CD4-positive, alpha-beta T cell treated with Interleukin-1 beta for 1 hour (primary cell): ENCODE measurements at regions not wholly inside any gene's neighbourhood (a gene's known extent, or its start where the extent isn't known, plus 50 kb on each side); places are given as distances from the start of the nearest gene placed in this dataset.

Experiments
- DNase-seq, 2 donors: peaks; one replicate each; pipeline ENCODE4 v3.0.0-alpha.2; 2020 to 2022

- DNase-seq: no peak
These were observed 92.1 kb upstream of the FAM3C start for GRCh38 chr7:121488111-121488650.

GRCh38 chr7:121486590-121486989 lies 90.5 kb upstream of the FAM3C start:
- no peak for DNase-seq

DNA sequence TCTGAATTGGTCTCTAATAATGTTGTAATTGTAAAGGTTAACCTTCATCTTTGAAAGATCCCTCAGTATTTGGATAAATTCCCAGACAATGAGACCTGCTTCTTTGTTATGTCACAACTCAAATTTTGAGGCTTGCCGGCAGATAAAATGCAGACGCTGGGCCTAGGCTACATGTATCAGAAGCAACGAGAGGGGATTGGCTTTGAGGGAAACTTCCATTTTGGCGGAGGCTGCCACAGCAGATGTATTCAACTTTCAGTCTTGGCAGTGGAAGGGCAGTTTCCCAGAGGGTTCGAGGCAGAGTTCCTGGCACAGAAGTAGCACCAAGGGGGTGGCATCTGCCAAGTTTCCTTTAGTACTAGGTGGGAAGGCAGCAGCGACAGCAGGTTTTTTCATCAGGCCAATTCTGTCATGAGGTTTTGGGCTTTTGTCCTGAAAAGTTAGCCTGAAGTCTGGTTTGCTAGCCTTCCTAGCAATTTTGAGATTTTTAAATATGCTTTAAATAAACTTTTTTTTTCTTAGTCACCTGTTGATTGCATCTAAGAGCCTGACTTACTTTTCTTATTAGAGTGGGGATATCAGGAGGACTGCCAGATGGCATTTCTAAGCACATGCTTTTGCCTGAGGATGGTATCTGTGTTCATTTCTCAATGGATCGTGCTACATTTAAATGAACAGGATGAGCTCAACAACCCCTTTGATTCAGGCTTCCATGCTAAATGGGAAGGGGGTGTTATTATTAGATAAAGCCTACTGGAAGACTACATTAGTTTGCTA lies 89.5 kb upstream of the FAM3C start:
- DNase-seq: no peak

DNA sequence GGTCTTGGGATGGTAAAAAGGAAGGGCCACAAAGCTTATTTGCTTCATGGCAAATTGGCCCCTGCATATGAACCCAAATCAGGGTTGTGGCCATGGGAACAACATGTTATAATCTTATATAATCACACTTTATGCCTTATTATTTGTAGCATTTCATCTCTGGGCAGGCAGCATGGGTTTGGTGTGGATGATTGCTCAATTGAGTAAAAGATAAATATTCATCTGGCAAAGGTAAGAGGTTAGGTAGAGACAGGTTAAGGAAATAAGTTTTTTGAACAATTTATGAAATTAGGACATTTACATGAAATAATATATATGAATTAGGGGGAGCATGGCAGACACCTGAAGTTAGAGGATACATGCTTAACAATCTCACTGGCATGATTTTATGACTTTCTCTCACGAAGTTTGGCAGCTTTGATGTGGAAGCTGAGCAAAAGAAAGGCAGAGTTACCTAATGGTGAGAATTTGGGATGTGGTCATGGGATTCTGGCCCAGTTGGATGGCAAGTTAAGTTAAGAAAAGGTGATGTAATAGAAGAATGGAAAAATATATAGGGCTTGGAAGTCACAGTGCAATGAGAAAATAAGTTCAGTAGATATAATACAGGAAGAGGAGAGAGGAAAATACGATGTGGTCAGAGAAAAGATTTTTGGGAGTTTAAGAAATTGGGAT lies 88.1 kb upstream of the FAM3C start:
- no peak for DNase-seq

DNA sequence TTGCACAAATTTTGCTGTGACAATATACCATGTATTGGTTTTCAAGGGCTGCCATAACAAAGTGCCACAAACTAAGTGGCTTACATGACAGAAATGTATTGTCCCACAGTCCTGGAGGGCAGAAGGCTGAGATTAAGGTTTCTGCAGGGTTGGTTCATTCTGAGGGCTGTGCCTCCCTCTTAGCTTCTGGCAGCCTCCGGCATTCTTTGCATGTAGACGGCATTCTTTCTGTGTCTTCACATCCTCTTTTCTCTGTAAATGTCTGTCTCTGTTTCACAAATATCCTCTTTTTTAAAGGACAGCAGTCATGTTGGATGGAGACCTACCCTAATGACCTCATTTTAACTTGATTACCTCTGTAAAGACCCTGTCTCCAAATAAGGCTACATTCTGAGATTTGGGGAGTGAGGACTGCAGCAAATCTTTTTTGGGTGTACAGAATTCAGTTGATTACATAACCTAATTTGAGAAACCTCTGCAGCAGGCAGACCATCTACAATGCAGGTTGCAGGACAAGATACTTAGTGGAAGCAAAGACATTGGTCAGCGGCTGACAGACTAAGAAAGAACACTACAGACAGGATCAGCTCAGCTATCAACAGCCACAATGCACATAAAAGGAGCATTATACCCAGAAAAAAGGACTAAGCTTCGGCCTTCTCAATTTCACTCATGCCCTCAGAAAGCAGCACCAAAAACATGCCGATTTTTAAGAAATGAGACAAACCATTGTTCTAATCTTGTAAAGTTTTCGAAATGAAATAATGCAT lies 84.6 kb upstream of the FAM3C start:
- no peak for DNase-seq

GRCh38 chr7:121480058-121480457 lies 84.0 kb upstream of the FAM3C start:
- DNase-seq: no peak

DNA sequence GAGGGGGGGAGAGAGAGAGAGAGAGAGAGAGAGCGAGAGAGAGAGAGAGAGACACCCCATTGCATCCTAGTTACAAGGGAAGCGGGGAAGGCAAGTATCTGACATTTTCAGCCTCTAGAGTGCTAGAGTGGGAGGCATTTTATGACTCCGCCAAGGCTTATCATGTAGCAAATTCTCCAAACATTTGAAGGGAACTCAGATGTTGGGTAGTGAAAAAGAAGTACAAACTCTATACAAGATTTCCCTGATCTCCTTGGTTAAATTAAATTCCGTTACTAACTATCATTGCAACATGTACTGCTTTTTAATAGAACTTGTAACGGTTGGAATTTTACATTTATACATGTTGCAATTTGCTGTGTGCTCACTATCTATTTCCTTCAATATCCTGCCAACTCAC lies 83.4 kb upstream of the FAM3C start:
- no peak for DNase-seq

DNA sequence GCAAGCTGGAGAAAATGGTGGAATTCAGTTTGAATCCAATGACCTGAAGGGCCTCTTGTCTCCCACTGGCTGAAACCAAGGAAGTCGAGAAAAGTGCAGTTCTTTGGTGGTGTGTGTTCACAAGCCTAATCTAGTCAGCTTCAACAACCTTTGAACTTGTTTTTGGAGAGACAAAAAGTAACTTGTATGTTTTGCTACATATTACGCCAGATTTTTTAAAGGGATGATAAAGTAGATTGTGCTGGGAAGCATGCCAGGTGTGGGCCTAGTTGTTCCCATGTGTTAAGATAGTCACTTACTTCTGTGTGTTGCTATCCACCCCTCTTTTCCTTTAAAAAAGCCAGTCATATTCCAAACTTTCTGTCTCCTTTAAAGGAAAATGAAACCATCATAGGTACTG lies 79.7 kb upstream of the FAM3C start:
- DNase-seq: no peak

DNA sequence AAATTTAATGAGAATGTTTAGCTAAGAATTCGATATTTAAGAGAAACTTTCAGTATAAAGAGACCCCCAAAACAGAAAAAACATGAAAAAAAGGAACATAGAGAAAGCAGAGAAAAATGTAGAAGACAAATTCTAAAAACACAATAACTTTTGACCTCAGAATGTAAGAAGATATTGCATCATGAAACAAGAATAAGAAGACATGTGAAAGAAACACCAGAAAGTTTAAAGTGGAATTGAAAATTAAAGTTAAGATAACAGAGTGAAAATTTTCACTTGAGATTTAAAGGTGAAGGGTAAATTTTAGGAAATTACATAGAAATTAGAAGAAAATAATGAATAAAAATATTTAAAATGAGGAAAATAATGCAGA lies 78.2 kb upstream of the FAM3C start:
- no peak for DNase-seq

DNA sequence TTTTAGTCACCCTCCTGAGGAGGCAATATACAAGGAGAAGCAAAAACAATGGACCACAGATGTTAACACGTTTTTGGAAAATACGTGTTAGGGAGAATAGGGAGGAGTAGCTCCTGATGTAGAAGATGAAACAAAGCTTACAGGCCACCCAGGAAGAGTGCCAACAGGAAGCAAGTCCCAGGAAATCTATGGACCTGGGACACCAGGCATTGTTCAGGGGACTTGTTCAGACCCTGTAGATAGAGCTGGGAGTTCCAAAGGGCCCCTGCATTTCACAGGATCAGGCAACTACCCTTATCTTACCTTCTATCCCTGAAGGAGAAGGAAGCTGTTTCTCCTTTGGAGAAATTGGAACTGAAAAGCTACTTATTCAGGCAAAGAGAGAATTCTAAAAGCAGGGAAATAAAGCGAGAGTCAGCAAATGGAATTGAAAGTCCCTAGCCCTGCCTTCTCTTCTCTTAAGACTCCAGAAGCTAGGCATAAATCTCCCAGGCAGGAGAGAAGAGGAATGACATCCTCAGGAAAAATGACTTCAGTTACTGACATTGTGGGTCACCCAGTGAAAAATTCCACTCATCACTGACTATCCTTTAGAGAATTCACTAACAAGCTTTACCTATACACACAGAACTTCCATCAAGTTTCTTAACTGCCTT lies 77.7 kb upstream of the FAM3C start:
- no peak for DNase-seq

DNA sequence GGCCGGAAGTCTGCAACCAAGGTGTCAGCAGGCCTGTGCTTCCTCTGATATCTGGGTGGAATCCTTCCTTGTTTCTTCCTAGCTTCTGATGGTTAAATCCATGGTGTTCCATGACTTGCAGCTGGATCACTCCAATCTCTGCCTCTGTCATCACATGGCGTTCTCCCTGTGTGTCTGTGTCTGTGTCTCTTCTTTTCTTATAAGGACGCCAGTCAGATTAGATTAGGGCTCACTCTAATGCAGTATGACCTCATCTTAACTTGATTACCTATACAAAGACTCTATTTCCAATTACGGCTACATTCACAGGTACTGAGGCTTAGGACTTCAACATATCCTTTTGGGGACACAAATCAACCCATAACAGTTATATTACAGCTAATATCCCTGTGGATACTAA lies 70.3 kb upstream of the FAM3C start:
- no peak for DNase-seq

- DNase-seq: no peak
These were observed 63.0 kb upstream of the FAM3C start for GRCh38 chr7:121459148-121459547.

DNA sequence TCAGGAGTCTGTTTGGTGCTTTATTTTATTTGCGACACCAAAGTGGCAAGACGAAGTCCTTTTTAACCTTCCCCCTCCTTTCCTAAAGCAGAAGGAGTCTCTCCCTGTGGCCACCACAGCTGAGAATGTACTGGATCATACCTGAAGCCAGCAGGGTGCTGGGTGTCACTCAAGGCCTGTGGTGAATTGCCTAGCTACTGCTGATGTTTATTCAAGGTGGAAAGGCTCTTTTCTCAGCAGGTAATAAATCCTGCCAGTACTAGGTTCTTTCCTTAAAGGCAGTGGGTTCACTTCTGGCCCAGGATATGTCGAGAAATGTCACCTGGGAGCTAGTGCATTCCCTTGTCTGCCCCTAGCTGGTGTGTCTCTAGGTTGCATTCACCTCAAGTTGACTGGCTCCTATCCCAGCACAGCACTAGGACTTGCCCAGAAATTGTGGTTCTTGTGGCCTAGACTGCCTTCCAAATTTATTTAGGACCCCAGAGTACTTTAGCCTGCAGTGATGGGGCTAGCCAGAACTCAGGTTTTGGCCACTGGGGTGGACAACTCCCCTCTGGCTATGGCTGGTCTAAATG lies 60.8 kb upstream of the FAM3C start:
- DNase-seq: no peak

GRCh38 chr7:121456015-121456414 lies 59.9 kb upstream of the FAM3C start:
- DNase-seq: no peak

DNA sequence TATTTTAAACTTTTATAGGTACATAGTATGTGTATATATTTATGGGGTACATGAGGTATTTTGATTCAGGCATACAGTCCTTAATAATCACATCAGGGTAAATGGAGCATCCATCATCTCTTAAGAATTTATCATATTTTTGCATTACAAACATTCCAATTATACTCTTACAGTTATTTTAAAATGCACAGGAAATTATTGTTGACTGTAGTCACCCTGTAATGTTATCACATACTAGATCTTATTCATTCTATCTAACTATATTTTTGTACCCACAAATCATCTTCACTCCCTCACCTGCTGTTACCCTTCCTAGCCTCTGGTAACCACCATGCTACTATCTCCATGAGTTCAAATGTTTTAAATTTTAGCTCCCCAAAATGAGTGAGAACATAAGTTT lies 56.3 kb upstream of the FAM3C start:
- DNase-seq: no peak

DNA sequence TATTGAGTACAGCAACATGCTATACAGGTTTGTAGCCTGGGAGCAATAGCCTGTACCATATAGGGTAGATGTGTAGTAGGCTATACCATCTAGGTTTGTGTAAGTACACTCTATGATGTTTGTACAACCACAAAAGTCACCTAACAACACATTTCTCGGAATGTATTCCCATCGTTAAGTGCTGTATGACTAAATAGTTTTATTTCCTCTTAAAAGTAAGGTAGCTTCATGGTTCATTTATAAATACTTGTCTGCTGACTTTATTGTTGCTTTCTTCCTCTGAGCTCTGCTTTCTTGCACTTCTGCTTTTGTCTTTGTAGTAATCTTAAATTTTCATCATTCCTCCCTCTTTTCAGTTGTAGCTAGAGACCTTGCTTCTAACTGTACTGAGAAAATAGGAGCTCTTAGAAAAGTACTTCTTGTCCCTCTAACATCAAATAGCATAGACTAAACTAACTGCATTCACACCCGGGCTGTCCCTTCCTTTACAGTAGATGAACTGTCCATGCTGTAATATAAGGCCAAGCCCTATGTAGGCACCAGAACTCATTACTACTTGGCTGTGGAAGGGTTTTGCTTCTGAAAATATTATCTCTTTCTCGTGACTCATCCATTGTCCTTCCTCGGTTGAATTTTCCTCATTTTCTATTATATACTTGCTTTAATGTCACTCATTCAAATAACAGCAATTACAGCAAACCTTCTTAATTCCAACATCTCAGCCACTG lies 55.4 kb upstream of the FAM3C start:
- DNase-seq: no peak

- no peak for DNase-seq
These were observed 54.6 kb upstream of the FAM3C start for GRCh38 chr7:121450631-121451198.

DNA sequence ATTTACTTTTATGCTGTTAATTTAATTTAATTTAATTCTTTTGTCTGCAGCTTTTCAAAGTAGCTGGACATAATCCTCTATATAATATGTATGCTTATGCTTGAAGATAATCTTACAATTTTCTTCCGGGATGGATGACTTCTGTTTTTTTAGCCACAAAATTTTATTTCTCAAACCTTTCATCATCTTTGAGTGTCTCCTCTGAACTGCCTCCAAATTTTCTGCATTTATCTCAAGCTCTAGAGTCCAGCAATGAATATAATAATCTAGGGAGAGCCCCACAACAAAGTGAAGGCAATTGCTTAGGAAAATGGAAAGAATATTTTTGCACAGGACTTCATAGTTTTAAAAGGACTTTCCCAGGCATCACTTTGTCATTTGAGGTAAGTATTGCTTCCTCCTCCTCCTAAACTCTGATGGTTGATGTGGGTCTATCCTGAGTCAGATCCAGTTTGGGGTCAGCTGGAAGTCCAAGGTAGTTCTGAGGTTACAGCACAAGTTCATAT lies 53.7 kb upstream of the FAM3C start:
- DNase-seq: no peak

GRCh38 chr7:121449329-121449728 lies 53.2 kb upstream of the FAM3C start:
- no peak for DNase-seq

DNA sequence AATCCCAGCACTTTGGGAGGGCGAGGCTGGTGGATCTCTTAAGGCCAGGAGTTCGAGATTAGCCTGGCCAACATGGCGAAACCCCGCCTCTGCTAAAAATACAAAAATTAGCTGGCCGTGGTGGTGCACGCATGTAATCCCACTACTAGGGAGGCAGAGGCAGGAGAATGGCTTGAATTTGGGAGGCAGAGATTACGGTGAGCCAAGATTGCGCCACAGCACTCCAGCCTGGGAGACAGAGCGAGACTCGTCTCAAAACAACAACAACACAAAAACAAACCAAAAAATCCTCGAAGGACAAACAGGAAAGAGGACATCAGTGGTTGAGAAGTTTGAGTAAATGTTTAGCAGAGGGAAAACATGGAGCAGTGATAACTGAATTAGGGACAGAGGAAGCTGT lies 52.3 kb upstream of the FAM3C start:
- DNase-seq: no peak

GRCh38 chr7:121447911-121448300 lies 51.8 kb upstream of the FAM3C start:
- no peak for DNase-seq
